Breast epithelium (tissue), 4 donors: ENCODE measurements at regions not wholly inside any gene's neighbourhood (a gene's known extent, or its start where the extent isn't known, plus 50 kb on each side); places are given as distances from the start of the nearest gene placed in this dataset.

ENCODE experiments used
- DNase-seq, 2 donors: peaks; one replicate each; pipeline ENCODE4 v3.0.0-alpha.2; 2019; ENCODE audit warnings: low spot score in 2 of 2
- H3K27ac ChIP-seq, 2 donors: fragments of 200-600 bp; sonication (generic) in 1 of 2; one replicate each; pipeline ENCODE4 v1.5.1; 2016 to 2019; ENCODE audit warnings: mild to moderate bottlenecking in 1 of 2
- H3K27me3 ChIP-seq, 2 donors: fragments of 200-600 bp; sonication (generic) in 1 of 2; one replicate each; pipeline versions ENCODE4 v1.5.1 to v1.6.0; 2017 to 2019; ENCODE audit warnings: control low read depth in 1 of 2, mild to moderate bottlenecking in 1 of 2
- H3K36me3 ChIP-seq: fragments of 200-600 bp; one replicate; pipeline ENCODE4 v1.5.1; 2019
- H3K4me1 ChIP-seq, 2 donors: fragments of 200-600 bp; sonication (generic); one replicate each; pipeline ENCODE4 v1.5.1; 2016 to 2019; ENCODE audit warnings: control low read depth in 1 of 2
- H3K4me3 ChIP-seq, 3 donors: fragments of 200-600 bp; sonication (generic); 1 replicate in 2 of 3; 2 replicates in 1 of 3; pipeline ENCODE4 v1.5.1; 2016 to 2019; ENCODE audit warnings: mild to moderate bottlenecking in 3 of 3, moderate library complexity in 2 of 3
- H3K9me3 ChIP-seq, 2 donors: fragments of 200-600 bp; sonication (generic) in 1 of 2; one replicate each; pipeline ENCODE4 v1.5.1; 2016 to 2019; ENCODE audit warnings: control low read depth in 1 of 2
- CTCF ChIP-seq, 3 donors: fragments of 450-650 bp; IDR thresholded peaks; one replicate each; pipeline ENCODE4 v1.5.1; 2016 to 2017; ENCODE audit warnings: antibody characterized with exemption in 3 of 3, mild to moderate bottlenecking in 3 of 3, moderate library complexity in 3 of 3
- POLR2A ChIP-seq: fragments of 450-650 bp; IDR thresholded peaks from one replicate; pipeline ENCODE4 v1.6.1; 2016; ENCODE audit warnings: antibody characterized with exemption, mild to moderate bottlenecking, moderate library complexity
- POLR2AphosphoS5 ChIP-seq, 3 donors: sonication (generic); formaldehyde crosslinking; IDR thresholded peaks; one replicate each; pipeline ENCODE4 v1.6.1; 2017; ENCODE audit warnings: antibody characterized with exemption in 3 of 3
- intact Hi-C: fragments of 100-400 bp; cut with DNase I; formaldehyde crosslinking; loops from one replicate; pipeline ENCODE4 v1.15.1; 2023; ENCODE audit warnings: low total_unique reads

GRCh38 chr7:93013446-93014061 is 104.2 kb downstream of the SAMD9 start:
- H3K4me3 ChIP-seq = no peak overlapping the region
- no peak for TF ChIP-seq POLR2AphosphoS5 (IDR thresholded peaks at IDR 0.05)
- no peak for TF ChIP-seq POLR2A
- no peak for TF ChIP-seq CTCF (IDR thresholded peaks at IDR 0.05)
- no peak overlapping the region for H3K27ac ChIP-seq
- DNase-seq = no peak
- no peaks in the 10 kb centered on the region for H3K27me3 ChIP-seq
- no peaks in the 10 kb centered on the region for H3K9me3 ChIP-seq
- H3K4me1 ChIP-seq = no peaks in the 10 kb centered on the region
- intact Hi-C loops = no loop called here
- H3K36me3 ChIP-seq = no peaks in the 10 kb centered on the region

GRCh38 chr7:93011351-93012294 is 106.2 kb downstream of the SAMD9 start:
- H3K36me3 ChIP-seq = no peaks in the 10 kb centered on the region
- H3K4me3 ChIP-seq = no peak overlapping the region
- no peak for TF ChIP-seq CTCF (IDR thresholded peaks at IDR 0.05)
- no peak for TF ChIP-seq POLR2A
- TF ChIP-seq POLR2AphosphoS5 (IDR thresholded peaks at IDR 0.05) = no peak
- no peak overlapping the region for H3K27ac ChIP-seq
- no peak for DNase-seq
- H3K9me3 ChIP-seq = no peaks in the 10 kb centered on the region
- intact Hi-C loops = no loop called here
- H3K4me1 ChIP-seq = no peaks in the 10 kb centered on the region
- no peaks in the 10 kb centered on the region for H3K27me3 ChIP-seq

- TF ChIP-seq POLR2AphosphoS5 (IDR thresholded peaks at IDR 0.05) = no peak
- no peak for TF ChIP-seq POLR2A
- no peak for TF ChIP-seq CTCF (IDR thresholded peaks at IDR 0.05)
- H3K4me1 ChIP-seq = no peaks in the 10 kb centered on the region
- H3K4me3 ChIP-seq = no peak overlapping the region
- intact Hi-C loops = no loop called here
- H3K9me3 ChIP-seq = no peaks in the 10 kb centered on the region
- DNase-seq = no peak
- no peaks in the 10 kb centered on the region for H3K27me3 ChIP-seq
- no peak overlapping the region for H3K27ac ChIP-seq
- no peaks in the 10 kb centered on the region for H3K36me3 ChIP-seq
These were observed 108.9 kb downstream of the SAMD9 start for GRCh38 chr7:93008833-93009232.

- H3K4me1 ChIP-seq = no peaks in the 10 kb centered on the region
- H3K4me3 ChIP-seq = no peak overlapping the region
- TF ChIP-seq CTCF (IDR thresholded peaks at IDR 0.05) = no peak
- TF ChIP-seq POLR2A = no peak
- TF ChIP-seq POLR2AphosphoS5 (IDR thresholded peaks at IDR 0.05) = no peak
- intact Hi-C loops = no loop called here
- H3K36me3 ChIP-seq = no peaks in the 10 kb centered on the region
- H3K9me3 ChIP-seq = no peaks in the 10 kb centered on the region
- H3K27me3 ChIP-seq = peaks cover 0 to 2% of the 10 kb centered on the region in 2 donors
- no peak overlapping the region for H3K27ac ChIP-seq
- DNase-seq = no peak
These were observed 111.2 kb downstream of the SAMD9 start for GRCh38 chr7:93006480-93007095.

GRCh38 chr7:93004906-93005305 is 112.9 kb downstream of the SAMD9 start:
- TF ChIP-seq CTCF (IDR thresholded peaks at IDR 0.05) (no peak), POLR2A (no peak), POLR2AphosphoS5 (IDR thresholded peaks at IDR 0.05) (no peak)
- intact Hi-C loops = no loop called here
- DNase-seq = no peak

More at GRCh38 chr7:93004906-93005305, 112.9 kb downstream of the SAMD9 start:
- Histone ChIP-seq H3K27me3 (peaks cover 0 to 2% of the 10 kb centered on the region in 2 donors), H3K36me3 (no peaks in the 10 kb centered on the region), H3K27ac (no peak overlapping the region), H3K4me3 (no peak overlapping the region), H3K9me3 (no peaks in the 10 kb centered on the region), H3K4me1 (no peaks in the 10 kb centered on the region)
